PC-3 (cell line): ENCODE measurements at regions not wholly inside any gene's neighbourhood (a gene's known extent, or its start where the extent isn't known, plus 50 kb on each side); places are given as distances from the start of the nearest gene placed in this dataset.

Source experiments
- CTCF ChIP-seq: fragments of 300-600 bp; sonication (generic); conservative IDR thresholded peaks from 2 replicates; pipeline ENCODE4 v1.5.1; 2017; ENCODE audit warnings: antibody characterized with exemption, low read depth, mild to moderate bottlenecking, low read length
- EZH2 ChIP-seq: fragments of 300-600 bp; sonication (generic); IDR thresholded peaks from one replicate; pipeline ENCODE4 v1.6.1; 2017; ENCODE audit warnings: antibody characterized with exemption, mild to moderate bottlenecking, low read length; ENCODE audit not compliant: unreplicated experiment
- EZH2phosphoT487 ChIP-seq: fragments of 300-600 bp; sonication (generic); IDR thresholded peaks from 2 replicates; pipeline ENCODE4 v1.6.1; 2018; ENCODE audit warnings: mild to moderate bottlenecking, antibody characterized with exemption, low read length, borderline replicate concordance

- no peak for TF ChIP-seq CTCF
- no peak for TF ChIP-seq EZH2
- TF ChIP-seq EZH2phosphoT487 = no peak
These were observed 326.8 kb upstream of the DLGAP1 start for GRCh38 chr18:4781873-4782272.
